ENCODE measurements at regions not wholly inside any gene's neighbourhood (a gene's known extent, or its start where the extent isn't known, plus 50 kb on each side); places are given as distances from the start of the nearest gene placed in this dataset.

GRCh38 chr3:10599444-10599843 is 94.1 kb upstream of the ATP2B2 start:
- BruUV-seq (replicated peaks), result no TSS peak
- intact Hi-C loops (cut with micrococcal nuclease; ENCODE audit: unreplicated experiment), result no loop called here

GRCh38 chr3:10600296-10600714 is 94.9 kb upstream of the ATP2B2 start:
- CTCF ChIA-PET (ENCODE audit: unreplicated experiment), result no interaction called here
- intact Hi-C loops (cut with micrococcal nuclease; ENCODE audit: unreplicated experiment), result no loop called here
- TF ChIP-seq EZH2phosphoT487 (IDR thresholded peaks at IDR 0.05; ENCODE audit: borderline replicate concordance, low read depth, low read length) (no peak), CTCF (conservative IDR thresholded peaks at IDR 0.05; ENCODE audit: low read length) (no peak)
- Histone ChIP-seq H3K36me3 (ENCODE audit: insufficient read depth, low read length) (no peaks in the 10 kb centered on the region), H3K9me3 (ENCODE audit: low read length) (no peaks in the 10 kb centered on the region), H3K4me1 (ENCODE audit: insufficient read depth, low read length, poor library complexity, severe bottlenecking) (peaks cover 31% of the 10 kb centered on the region), H4K20me1 (ENCODE audit: insufficient read depth, low read length) (no peaks in the 10 kb centered on the region), H3K4me2 (ENCODE audit: low read length) (no peak overlapping the region), H3K79me2 (ENCODE audit: insufficient read depth, low read depth, low read length) (no peaks in the 10 kb centered on the region), H3K9me2 (ENCODE audit: insufficient read depth, low read length) (no peaks in the 10 kb centered on the region), H3K27ac (ENCODE audit: low read depth, low read length, poor library complexity, severe bottlenecking) (no peak overlapping the region), H2AFZ (ENCODE audit: low read length) (no peak overlapping the region), H3K4me3 (ENCODE audit: low read depth, low read length, poor library complexity, severe bottlenecking) (no peak overlapping the region)
- no peak for DNase-seq (ENCODE audit: low spot score)
- POLR2A ChIA-PET, result interaction anchor here (0.7 kb wide), 1 partner anchor 786 kb away, joined by 3 read pairs; no protein-coding TSS in a partner anchor
- no TSS peak for BruUV-seq (replicated peaks)

More at GRCh38 chr3:10599444-10599843, 94.1 kb upstream of the ATP2B2 start:
- H3K79me2 ChIP-seq (ENCODE audit: insufficient read depth, low read depth, low read length), result no peaks in the 10 kb centered on the region
- H3K27ac ChIP-seq (ENCODE audit: low read depth, low read length, poor library complexity, severe bottlenecking), result no peak overlapping the region
- no peaks in the 10 kb centered on the region for H4K20me1 ChIP-seq (ENCODE audit: insufficient read depth, low read length)
- no peak overlapping the region for H3K4me2 ChIP-seq (ENCODE audit: low read length)
- H3K9me2 ChIP-seq (ENCODE audit: insufficient read depth, low read length), result no peaks in the 10 kb centered on the region
- H3K36me3 ChIP-seq (ENCODE audit: insufficient read depth, low read length), result no peaks in the 10 kb centered on the region
- POLR2A ChIA-PET, result interaction anchor here (0.7 kb wide), 1 partner anchor 9 kb away, joined by 8 read pairs; no protein-coding TSS in a partner anchor
- H2AFZ ChIP-seq (ENCODE audit: low read length), result no peak overlapping the region
- no peak for TF ChIP-seq CTCF (conservative IDR thresholded peaks at IDR 0.05; ENCODE audit: low read length)
- TF ChIP-seq EZH2phosphoT487 (IDR thresholded peaks at IDR 0.05; ENCODE audit: borderline replicate concordance, low read depth, low read length), result no peak
- no peaks in the 10 kb centered on the region for H3K9me3 ChIP-seq (ENCODE audit: low read length)
- no peak overlapping the region for H3K4me3 ChIP-seq (ENCODE audit: low read depth, low read length, poor library complexity, severe bottlenecking)
- CTCF ChIA-PET (ENCODE audit: unreplicated experiment), result no interaction called here
- no peak for DNase-seq (ENCODE audit: low spot score)
- peaks cover 30% of the 10 kb centered on the region for H3K4me1 ChIP-seq (ENCODE audit: insufficient read depth, low read length, poor library complexity, severe bottlenecking)

- no peak for DNase-seq (ENCODE audit: low spot score)
- ChIA-PET POLR2A (interaction anchor here (0.7 kb wide), 1 partner anchor 787 kb away, joined by 3 read pairs; no protein-coding TSS in a partner anchor), CTCF (ENCODE audit: unreplicated experiment) (no interaction called here)
- Histone ChIP-seq H3K36me3 (ENCODE audit: insufficient read depth, low read length) (no peaks in the 10 kb centered on the region), H4K20me1 (ENCODE audit: insufficient read depth, low read length) (no peaks in the 10 kb centered on the region), H2AFZ (ENCODE audit: low read length) (no peak overlapping the region), H3K4me2 (ENCODE audit: low read length) (no peak overlapping the region), H3K79me2 (ENCODE audit: insufficient read depth, low read depth, low read length) (no peaks in the 10 kb centered on the region), H3K4me1 (ENCODE audit: insufficient read depth, low read length, poor library complexity, severe bottlenecking) (peaks cover 31% of the 10 kb centered on the region), H3K4me3 (ENCODE audit: low read depth, low read length, poor library complexity, severe bottlenecking) (no peak overlapping the region), H3K27ac (ENCODE audit: low read depth, low read length, poor library complexity, severe bottlenecking) (no peak overlapping the region), H3K9me3 (ENCODE audit: low read length) (no peaks in the 10 kb centered on the region), H3K9me2 (ENCODE audit: insufficient read depth, low read length) (no peaks in the 10 kb centered on the region)
- no peak for TF ChIP-seq CTCF (conservative IDR thresholded peaks at IDR 0.05; ENCODE audit: low read length)
- no peak for TF ChIP-seq EZH2phosphoT487 (IDR thresholded peaks at IDR 0.05; ENCODE audit: borderline replicate concordance, low read depth, low read length)
- no TSS peak for BruUV-seq (replicated peaks)
- intact Hi-C loops (cut with micrococcal nuclease; ENCODE audit: unreplicated experiment), result no loop called here
Measured at GRCh38 chr3:10600726-10601125, 95.3 kb upstream of the ATP2B2 start.

Measured in OCI-LY7 (cell line).